Body of pancreas (tissue), 4 donors: ENCODE measurements at regions not wholly inside any gene's neighbourhood (a gene's known extent, or its start where the extent isn't known, plus 50 kb on each side); places are given as distances from the start of the nearest gene placed in this dataset.

ENCODE experiments used
- POLR2A ChIP-seq, 3 donors: fragments of 450-650 bp; IDR thresholded peaks; one replicate each; pipeline ENCODE4 v1.6.1; 2016; ENCODE audit warnings: antibody characterized with exemption in 3 of 3, mild to moderate bottlenecking in 2 of 3
- TF ChIP-seq, protein P1 (sequence below), 7 experiments: fragments of 450-650 bp in 4 of 7; fragments of 200-600 bp in 3 of 7; sonication (generic) in 3 of 7; IDR thresholded peaks; one replicate each; pipeline ENCODE4 v1.5.1; 2016 to 2019; ENCODE audit warnings: antibody characterized with exemption in 7 of 7

DNA sequence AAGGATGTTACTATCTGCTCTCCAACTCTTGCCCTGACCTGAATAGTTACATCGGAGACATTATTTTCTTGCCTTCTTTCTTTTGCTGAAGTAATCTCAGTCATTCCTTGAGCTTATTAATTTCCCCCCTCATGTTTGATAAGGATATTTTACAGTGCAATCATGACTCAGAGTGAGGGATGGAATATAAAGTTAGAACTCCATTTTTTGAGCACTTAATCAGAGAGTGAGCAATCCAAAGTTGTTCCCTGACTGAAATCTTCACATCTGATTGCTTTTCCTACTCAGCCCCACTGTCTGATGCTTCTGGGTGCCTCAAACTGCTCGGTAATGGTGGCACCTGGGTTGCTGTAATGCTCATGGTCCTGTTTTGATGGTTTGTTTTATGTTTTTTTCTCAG, 142.7 kb upstream of the SEL1L start:
- TF ChIP-seq POLR2A (IDR thresholded peaks at IDR 0.05): no peak
- TF ChIP-seq, protein P1, sequence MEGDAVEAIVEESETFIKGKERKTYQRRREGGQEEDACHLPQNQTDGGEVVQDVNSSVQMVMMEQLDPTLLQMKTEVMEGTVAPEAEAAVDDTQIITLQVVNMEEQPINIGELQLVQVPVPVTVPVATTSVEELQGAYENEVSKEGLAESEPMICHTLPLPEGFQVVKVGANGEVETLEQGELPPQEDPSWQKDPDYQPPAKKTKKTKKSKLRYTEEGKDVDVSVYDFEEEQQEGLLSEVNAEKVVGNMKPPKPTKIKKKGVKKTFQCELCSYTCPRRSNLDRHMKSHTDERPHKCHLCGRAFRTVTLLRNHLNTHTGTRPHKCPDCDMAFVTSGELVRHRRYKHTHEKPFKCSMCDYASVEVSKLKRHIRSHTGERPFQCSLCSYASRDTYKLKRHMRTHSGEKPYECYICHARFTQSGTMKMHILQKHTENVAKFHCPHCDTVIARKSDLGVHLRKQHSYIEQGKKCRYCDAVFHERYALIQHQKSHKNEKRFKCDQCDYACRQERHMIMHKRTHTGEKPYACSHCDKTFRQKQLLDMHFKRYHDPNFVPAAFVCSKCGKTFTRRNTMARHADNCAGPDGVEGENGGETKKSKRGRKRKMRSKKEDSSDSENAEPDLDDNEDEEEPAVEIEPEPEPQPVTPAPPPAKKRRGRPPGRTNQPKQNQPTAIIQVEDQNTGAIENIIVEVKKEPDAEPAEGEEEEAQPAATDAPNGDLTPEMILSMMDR (IDR thresholded peaks at IDR 0.05): no peak
